HFFc6 (cell line): ENCODE measurements at regions not wholly inside any gene's neighbourhood (a gene's known extent, or its start where the extent isn't known, plus 50 kb on each side); places are given as distances from the start of the nearest gene placed in this dataset.

Experiments
- DNase-seq: peaks from one replicate; pipeline ENCODE4 v3.0.0-alpha.2; 2018
- H3K27ac Mint-ChIP-seq: 2 replicates; pipeline ENCODE4 v1.8.0; 2020; ENCODE audit warnings: mild to moderate bottlenecking, mixed read lengths
- H3K27me3 Mint-ChIP-seq: 2 replicates; pipeline ENCODE4 v1.8.0; 2021; ENCODE audit warnings: mild to moderate bottlenecking, moderate library complexity, mixed read lengths; ENCODE audit not compliant: insufficient read depth
- H3K36me3 Mint-ChIP-seq: 2 replicates; pipeline ENCODE4 v1.8.0; 2021; ENCODE audit warnings: low read depth, mixed read lengths
- H3K4me1 Mint-ChIP-seq: 2 replicates; pipeline ENCODE4 v1.8.0; 2020; ENCODE audit warnings: low read depth, mixed read lengths
- H3K4me3 Mint-ChIP-seq: 2 replicates; pipeline ENCODE4 v1.8.0; 2020; ENCODE audit warnings: mild to moderate bottlenecking, moderate library complexity, mixed read lengths
- H3K9me3 Mint-ChIP-seq: 2 replicates; pipeline ENCODE4 v1.8.0; 2020; ENCODE audit warnings: mild to moderate bottlenecking, mixed read lengths
- CTCF ChIP-seq: fragments of 200-600 bp; sonication (generic); IDR thresholded peaks from 2 replicates; pipeline ENCODE4 v1.5.0; 2021; ENCODE audit warnings: antibody characterized with exemption, mild to moderate bottlenecking

- Mint-ChIP-seq H3K27me3 (no peaks in the 10 kb centered on the region), H3K36me3 (no peaks in the 10 kb centered on the region), H3K4me3 (no peak overlapping the region), H3K4me1 (peaks cover 25% of the 10 kb centered on the region), H3K9me3 (no peaks in the 10 kb centered on the region), H3K27ac (no peak overlapping the region)
- DNase-seq, result peak; percentile 13
- no peak for TF ChIP-seq CTCF
These were observed 532.2 kb upstream of the AGA start for GRCh38 chr4:177974461-177974860.

- TF ChIP-seq CTCF, result no peak
These were observed 533.2 kb upstream of the AGA start for GRCh38 chr4:177975315-177975987.

GRCh38 chr4:177986236-177986635 lies 544.0 kb upstream of the AGA start:
- TF ChIP-seq CTCF, result no peak
- H3K27ac Mint-ChIP-seq, result no peak overlapping the region
- no peaks in the 10 kb centered on the region for H3K9me3 Mint-ChIP-seq
- H3K4me1 Mint-ChIP-seq, result no peaks in the 10 kb centered on the region
- H3K4me3 Mint-ChIP-seq, result no peak overlapping the region
- peaks cover 12% of the 10 kb centered on the region for H3K27me3 Mint-ChIP-seq
- H3K36me3 Mint-ChIP-seq, result no peaks in the 10 kb centered on the region
- DNase-seq, result no peak

More at GRCh38 chr4:177975315-177975987, 533.2 kb upstream of the AGA start:
- peaks cover 25% of the 10 kb centered on the region for H3K4me1 Mint-ChIP-seq
- DNase-seq, result peak; percentile 5
- H3K36me3 Mint-ChIP-seq, result no peaks in the 10 kb centered on the region
- H3K9me3 Mint-ChIP-seq, result no peaks in the 10 kb centered on the region
- H3K27ac Mint-ChIP-seq, result no peak overlapping the region
- peaks cover 1% of the 10 kb centered on the region; the same call in 1 of the 2 replicates for H3K27me3 Mint-ChIP-seq
- H3K4me3 Mint-ChIP-seq, result no peak overlapping the region

- H3K27me3 Mint-ChIP-seq, result peaks cover 8% of the 10 kb centered on the region
- no peaks in the 10 kb centered on the region for H3K4me1 Mint-ChIP-seq
- no peak for DNase-seq
These were observed 545.7 kb upstream of the AGA start for GRCh38 chr4:177987896-177988295.

GRCh38 chr4:177989503-177990201 lies 547.4 kb upstream of the AGA start:
- H3K36me3 Mint-ChIP-seq, result no peaks in the 10 kb centered on the region
- H3K27me3 Mint-ChIP-seq, result peaks cover 4% of the 10 kb centered on the region; the same call in 1 of the 2 replicates
- no peaks in the 10 kb centered on the region for H3K4me1 Mint-ChIP-seq
- no peak overlapping the region for H3K4me3 Mint-ChIP-seq
- TF ChIP-seq CTCF, result no peak
- DNase-seq, result no peak
- no peaks in the 10 kb centered on the region for H3K9me3 Mint-ChIP-seq
- H3K27ac Mint-ChIP-seq, result no peak overlapping the region

More at GRCh38 chr4:177987896-177988295, 545.7 kb upstream of the AGA start:
- H3K27ac Mint-ChIP-seq, result no peak overlapping the region
- no peaks in the 10 kb centered on the region for H3K36me3 Mint-ChIP-seq
- no peaks in the 10 kb centered on the region for H3K9me3 Mint-ChIP-seq
- TF ChIP-seq CTCF, result no peak
- H3K4me3 Mint-ChIP-seq, result no peak overlapping the region
